Suppressor macrophage treated with lipopolysaccharide for 4 hours (primary cell): ENCODE measurements at regions not wholly inside any gene's neighbourhood (a gene's known extent, or its start where the extent isn't known, plus 50 kb on each side); places are given as distances from the start of the nearest gene placed in this dataset.
A peak's percentile ranks its signal among the peaks of the same experiment; 100 is the strongest.

Experiments used
- DNase-seq: peaks from one replicate; pipeline ENCODE4 v3.0.0-alpha.2; 2020

GRCh38 chr6:54991761-54992330 lies 145.3 kb downstream of the FAM83B start:
- DNase-seq = no peak

GRCh38 chr6:54992789-54993188 lies 146.2 kb downstream of the FAM83B start:
- peak; percentile 2 for DNase-seq

GRCh38 chr6:54993294-54993693 lies 146.7 kb downstream of the FAM83B start:
- DNase-seq = no peak

GRCh38 chr6:54993948-54994347 lies 147.4 kb downstream of the FAM83B start:
- no peak for DNase-seq

GRCh38 chr6:54998576-54998975 lies 152.0 kb downstream of the FAM83B start:
- no peak for DNase-seq

- no peak for DNase-seq
These were observed 157.3 kb downstream of the FAM83B start for GRCh38 chr6:55003719-55004430.

- no peak for DNase-seq
These were observed 162.6 kb downstream of the FAM83B start for GRCh38 chr6:55009131-55009530.

GRCh38 chr6:55011034-55011433 lies 163.3 kb upstream of the HCRTR2 start:
- DNase-seq = peak; percentile 7

GRCh38 chr6:55012454-55012853 lies 161.9 kb upstream of the HCRTR2 start:
- no peak for DNase-seq

GRCh38 chr6:55014321-55015088 lies 159.8 kb upstream of the HCRTR2 start:
- no peak for DNase-seq

- no peak for DNase-seq
These were observed 158.1 kb upstream of the HCRTR2 start for GRCh38 chr6:55016261-55016660.

- DNase-seq = no peak
These were observed 156.6 kb upstream of the HCRTR2 start for GRCh38 chr6:55017555-55018300.

- DNase-seq = no peak
These were observed 154.7 kb upstream of the HCRTR2 start for GRCh38 chr6:55019591-55019990.

- peak; percentile 42 for DNase-seq
These were observed 151.1 kb upstream of the HCRTR2 start for GRCh38 chr6:55023230-55023629.

- DNase-seq = peak; percentile 39
These were observed 141.2 kb upstream of the HCRTR2 start for GRCh38 chr6:55033016-55033546.

GRCh38 chr6:55034752-55035151 lies 139.6 kb upstream of the HCRTR2 start:
- DNase-seq = peak; percentile 28

GRCh38 chr6:55040102-55040848 lies 134.0 kb upstream of the HCRTR2 start:
- peak; percentile 84 for DNase-seq

- no peak for DNase-seq
These were observed 127.4 kb upstream of the HCRTR2 start for GRCh38 chr6:55046869-55047422.

GRCh38 chr6:55047451-55048044 lies 126.8 kb upstream of the HCRTR2 start:
- peak; percentile 85 for DNase-seq

GRCh38 chr6:55049866-55050265 lies 124.4 kb upstream of the HCRTR2 start:
- peak; percentile 51 for DNase-seq

GRCh38 chr6:55052846-55053245 lies 121.5 kb upstream of the HCRTR2 start:
- DNase-seq = no peak

GRCh38 chr6:55058682-55059081 lies 115.6 kb upstream of the HCRTR2 start:
- no peak for DNase-seq
